ENCODE measurements at regions not wholly inside any gene's neighbourhood (a gene's known extent, or its start where the extent isn't known, plus 50 kb on each side); places are given as distances from the start of the nearest gene placed in this dataset.

DNA sequence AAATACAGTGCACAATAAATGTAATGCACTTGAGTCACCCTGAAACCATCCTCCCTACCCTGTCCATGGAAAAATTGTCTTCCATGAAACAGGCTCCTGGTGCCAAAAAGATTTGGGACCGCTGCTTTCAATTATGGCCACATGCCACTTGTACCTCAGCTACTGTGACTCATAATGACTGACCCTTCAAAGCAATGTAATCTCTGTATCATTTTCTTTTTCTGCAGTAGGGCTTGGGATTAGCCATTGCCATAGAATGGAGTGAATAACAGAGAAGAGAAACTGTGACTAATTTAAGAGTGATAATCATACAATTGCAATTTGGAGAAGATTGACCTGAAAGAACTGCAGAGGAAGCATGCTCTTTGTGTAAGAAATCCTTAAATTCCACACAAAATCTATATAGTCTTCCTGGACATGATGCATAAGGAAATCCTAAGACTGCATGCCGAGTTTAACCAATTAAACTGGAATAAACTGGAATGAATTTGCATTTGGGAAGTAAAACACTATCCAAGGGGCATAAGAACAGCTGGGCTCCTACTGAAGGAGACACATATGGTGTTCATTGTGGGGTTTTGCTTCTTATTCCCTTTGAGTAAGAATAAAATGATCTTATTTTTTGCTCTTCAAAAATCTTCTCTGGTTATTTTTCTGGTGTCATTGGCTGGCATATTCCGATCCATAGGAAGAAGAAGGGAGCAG is 59.5 kb upstream of the SLC7A1 start:
- DNase-seq, result no peak

- DNase-seq, result no peak
Measured at GRCh38 chr13:29654384-29654783, 58.9 kb upstream of the SLC7A1 start.

GRCh38 chr13:29648760-29649159 is 53.3 kb upstream of the SLC7A1 start:
- DNase-seq, result no peak

Data from Kasumi-1 (cell line).